OCI-LY1 (cell line): ENCODE measurements at regions not wholly inside any gene's neighbourhood (a gene's known extent, or its start where the extent isn't known, plus 50 kb on each side); places are given as distances from the start of the nearest gene placed in this dataset.

Source experiments
- CTCF ChIP-seq: fragments of 200-600 bp; sonication (generic), shearing (Covaris generic); IDR thresholded peaks from 2 replicates; pipeline ENCODE4 v1.5.1; 2017; ENCODE audit warnings: mild to moderate bottlenecking, antibody characterized with exemption, low read length, moderate library complexity, mixed read lengths
- EZH2 ChIP-seq: fragments of 200-600 bp; sonication (generic), shearing (Covaris generic); IDR thresholded peaks from 2 replicates; pipeline ENCODE4 v1.8.0; 2017; ENCODE audit warnings: borderline replicate concordance, mixed run types, mild to moderate bottlenecking, antibody characterized with exemption, low read length, moderate library complexity, mixed read lengths

DNA sequence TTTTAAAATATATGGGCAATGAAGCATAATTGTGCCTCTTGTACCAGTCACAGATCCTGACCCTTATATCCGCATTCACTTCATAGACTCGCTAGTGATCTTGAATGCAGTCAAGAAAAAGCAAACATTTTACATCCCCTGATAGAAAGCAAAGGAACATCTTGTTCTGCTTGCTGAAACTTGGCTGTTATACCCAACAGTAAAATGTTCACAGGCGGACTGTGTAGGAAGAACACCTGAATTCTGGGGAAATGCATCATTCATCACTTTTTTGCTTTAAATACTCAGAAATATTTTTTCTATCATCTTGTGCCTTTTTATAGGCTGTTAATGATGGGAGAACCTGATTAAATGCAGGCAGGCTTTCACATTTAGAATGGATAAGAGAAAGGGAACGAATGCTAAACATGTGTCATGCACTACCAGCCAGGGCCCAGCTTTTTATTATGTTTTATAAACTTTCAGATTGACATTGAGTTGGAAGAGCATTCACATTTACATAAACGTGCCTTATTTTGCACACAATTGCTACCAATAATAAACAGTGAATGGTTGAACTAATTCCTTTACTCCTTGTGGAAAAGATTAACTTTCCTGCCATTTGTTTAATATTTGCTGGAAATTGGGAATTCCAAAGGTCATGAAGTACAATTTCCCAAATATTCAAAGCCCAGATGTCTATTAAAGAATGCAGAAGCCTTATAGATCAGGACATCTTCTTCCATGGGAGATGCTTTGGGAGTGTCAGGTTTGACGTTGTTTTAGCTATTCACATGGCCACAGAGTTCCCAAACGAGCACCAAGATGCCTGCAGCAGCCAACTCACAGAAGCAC lies 756.2 kb downstream of the TLE1 start:
- TF ChIP-seq CTCF (no peak), EZH2 (no peak)
